Dendritic cell treated with granulocyte-macrophage colony-stimulating factor and Interleukin-4, amounts not matched to agents 40 ng/mL and 50 ng/mL, for 4 days (primary cell): ENCODE measurements at regions not wholly inside any gene's neighbourhood (a gene's known extent, or its start where the extent isn't known, plus 50 kb on each side); places are given as distances from the start of the nearest gene placed in this dataset.
"Not testable (repeated sequence)": the region's sequence is repeated elsewhere in the genome, so short reads cannot be mapped to it uniquely, and the experiment has no call there.

Experiments used
- H3K27ac Mint-ChIP-seq: one replicate; pipeline ENCODE4 v1.8.0; 2022; ENCODE audit warnings: mild to moderate bottlenecking, mixed read lengths
- H3K27me3 Mint-ChIP-seq: one replicate; pipeline ENCODE4 v1.8.0; 2022; ENCODE audit warnings: mild to moderate bottlenecking, mixed read lengths
- H3K36me3 Mint-ChIP-seq: one replicate; pipeline ENCODE4 v1.8.0; 2022; ENCODE audit warnings: low read depth, mixed read lengths
- H3K4me1 Mint-ChIP-seq: one replicate; pipeline ENCODE4 v1.8.0; 2022; ENCODE audit warnings: low read depth, mixed read lengths
- H3K4me3 Mint-ChIP-seq: one replicate; pipeline ENCODE4 v1.8.0; 2022; ENCODE audit warnings: mild to moderate bottlenecking, moderate library complexity, mixed read lengths
- H3K9me3 Mint-ChIP-seq: one replicate; pipeline ENCODE4 v1.8.0; 2022; ENCODE audit warnings: mixed read lengths
- intact Hi-C: fragments of 100-400 bp; cut with micrococcal nuclease; formaldehyde crosslinking; loops from one replicate; pipeline ENCODE4 v1.15.0; 2022

DNA sequence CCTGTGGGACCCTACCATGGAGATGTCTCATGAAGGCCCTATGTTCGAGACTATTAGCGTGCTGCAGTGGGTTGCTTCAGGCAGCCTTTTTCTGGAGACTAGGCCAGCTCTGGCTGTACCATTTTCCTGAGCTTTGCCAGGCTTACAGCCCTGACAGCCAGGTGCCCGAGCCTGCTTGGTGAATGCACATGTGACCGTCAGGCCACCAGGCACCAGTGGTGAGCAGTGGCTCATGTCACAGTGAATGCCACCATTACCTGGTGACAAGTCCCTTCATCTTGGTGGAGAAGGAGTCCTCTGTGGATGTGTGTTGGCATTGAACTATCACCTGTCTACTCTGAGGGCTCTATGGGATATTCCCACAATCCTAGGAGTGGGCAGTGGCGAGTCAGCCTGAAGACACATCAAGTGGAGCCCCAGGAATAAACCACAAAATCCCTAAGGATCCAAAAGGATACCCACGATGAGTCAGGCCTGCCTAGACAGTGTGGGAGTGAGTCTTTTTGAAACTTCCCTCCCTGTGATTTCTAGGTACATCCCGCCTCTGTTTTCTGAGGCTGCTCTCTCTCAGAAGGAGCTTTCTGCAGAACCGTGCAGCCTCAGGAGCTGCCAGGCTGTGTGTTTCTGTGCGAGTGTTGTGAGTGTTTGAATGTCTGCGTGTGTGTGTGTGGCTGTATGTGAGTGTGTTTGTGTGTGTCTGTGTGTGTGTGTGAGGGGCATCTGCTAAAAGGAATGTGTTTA is 282.0 kb upstream of the ZNF337 start:
- intact Hi-C loops, H3K27ac Mint-ChIP-seq: not testable (repeated sequence)

DNA sequence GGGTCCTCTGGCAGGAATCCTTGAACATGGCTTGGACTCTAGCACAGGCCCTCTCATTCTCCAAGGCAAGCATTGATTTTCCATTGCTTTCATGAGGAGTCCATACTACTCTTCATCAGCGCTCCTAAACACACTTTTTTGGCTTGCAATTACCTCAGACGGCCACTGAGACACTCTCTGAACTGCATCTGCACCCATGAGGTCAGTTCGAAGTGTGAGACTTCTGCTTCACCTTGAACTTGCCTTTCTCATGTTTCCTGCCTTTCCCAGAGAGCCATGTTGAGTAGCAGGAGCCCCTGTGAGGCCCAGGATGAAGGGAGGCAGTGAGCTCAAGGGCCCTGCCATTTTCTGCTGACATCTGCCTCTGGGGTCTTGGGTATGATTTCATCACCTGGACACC is 279.2 kb upstream of the ZNF337 start:
- H3K36me3 Mint-ChIP-seq, H3K27ac Mint-ChIP-seq, H3K4me3 Mint-ChIP-seq, H3K27me3 Mint-ChIP-seq, H3K9me3 Mint-ChIP-seq, H3K4me1 Mint-ChIP-seq, intact Hi-C loops: not testable (repeated sequence)

More for the DNA sequence above, 282.0 kb upstream of the ZNF337 start:
- H3K27me3 Mint-ChIP-seq, H3K4me3 Mint-ChIP-seq, H3K9me3 Mint-ChIP-seq, H3K36me3 Mint-ChIP-seq, H3K4me1 Mint-ChIP-seq: not testable (repeated sequence)

DNA sequence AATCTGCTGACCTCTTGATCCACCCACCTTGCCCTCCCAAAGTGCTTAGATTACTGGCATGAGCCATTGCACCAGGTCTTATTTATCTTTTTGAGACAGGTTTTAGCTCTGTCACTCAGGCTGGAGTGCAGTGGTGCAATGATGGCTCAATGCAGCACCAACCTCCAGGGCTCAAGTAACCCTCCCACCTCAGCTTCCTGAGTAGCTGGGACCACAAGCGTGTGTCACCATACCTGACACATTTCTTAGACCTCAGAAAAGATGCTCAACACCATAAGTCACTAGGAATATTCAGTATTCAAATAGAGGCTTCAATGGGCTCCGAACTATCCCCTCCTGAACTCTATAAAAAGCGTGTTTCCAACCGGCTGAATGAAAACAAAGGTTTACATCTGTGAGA is 268.6 kb upstream of the ZNF337 start:
- H3K4me3 Mint-ChIP-seq, H3K9me3 Mint-ChIP-seq, intact Hi-C loops, H3K4me1 Mint-ChIP-seq, H3K27me3 Mint-ChIP-seq, H3K36me3 Mint-ChIP-seq, H3K27ac Mint-ChIP-seq: not testable (repeated sequence)

DNA sequence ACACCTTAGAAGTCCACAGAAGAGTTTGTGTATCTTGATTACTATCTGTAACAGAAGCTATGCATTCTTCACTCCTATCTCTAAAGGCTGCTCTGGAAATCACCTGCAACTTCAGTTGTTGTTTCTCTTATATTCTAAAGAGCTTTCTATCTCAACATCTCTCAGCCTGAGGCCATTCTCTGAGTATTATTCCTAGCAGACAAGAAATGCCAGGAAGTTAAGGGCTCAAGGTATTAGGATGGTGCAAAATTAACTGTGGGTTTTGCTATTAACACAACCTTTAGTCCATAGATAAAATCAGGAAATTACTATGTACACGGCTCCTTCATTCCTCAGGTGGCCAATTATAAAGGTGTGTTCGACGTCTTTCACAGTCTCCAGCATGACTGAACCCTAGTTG is 257.2 kb upstream of the ZNF337 start:
- H3K4me3 Mint-ChIP-seq, H3K4me1 Mint-ChIP-seq, H3K9me3 Mint-ChIP-seq, H3K36me3 Mint-ChIP-seq, H3K27ac Mint-ChIP-seq, H3K27me3 Mint-ChIP-seq, intact Hi-C loops: not testable (repeated sequence)

DNA sequence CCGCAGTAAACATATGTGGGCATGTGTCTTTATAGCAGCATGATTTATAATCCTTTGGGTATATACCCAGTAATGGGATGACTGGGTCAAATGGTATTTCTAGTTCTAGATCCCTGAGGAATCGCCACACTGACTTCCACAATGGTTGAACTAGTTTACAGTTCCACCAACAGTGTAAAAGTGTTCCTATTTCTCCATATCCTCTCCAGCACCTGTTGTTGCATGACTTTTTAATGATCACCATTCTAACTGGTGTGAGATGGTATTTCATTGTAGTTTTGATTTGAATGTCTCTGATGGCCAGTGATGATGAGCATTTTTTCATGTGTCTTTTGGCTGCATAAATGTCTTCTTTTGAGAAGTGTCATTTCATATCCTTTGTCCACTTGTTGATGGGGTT is 238.6 kb upstream of the ZNF337 start:
- not testable (repeated sequence) for H3K9me3 Mint-ChIP-seq, H3K27ac Mint-ChIP-seq

DNA sequence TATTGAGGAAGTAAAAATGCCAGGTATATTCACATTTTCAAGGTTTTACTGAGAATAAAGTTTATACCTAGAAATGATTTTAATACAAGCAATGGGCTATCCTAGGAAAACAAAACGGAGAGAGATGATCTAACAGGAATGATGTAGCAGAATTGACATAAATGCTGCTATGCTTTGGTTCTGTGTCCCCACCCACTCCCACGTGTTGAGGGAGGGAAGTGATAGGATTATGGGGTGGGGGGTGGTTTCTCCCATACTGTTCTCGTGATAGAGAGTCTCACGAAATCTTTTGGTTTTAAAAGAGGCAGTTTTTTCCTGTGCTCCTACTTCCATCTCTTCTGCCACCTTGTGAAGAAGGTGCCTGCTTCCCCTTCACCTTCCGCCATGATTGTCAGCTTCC is 236.2 kb upstream of the ZNF337 start:
- intact Hi-C loops, H3K4me3 Mint-ChIP-seq, H3K27ac Mint-ChIP-seq, H3K9me3 Mint-ChIP-seq, H3K36me3 Mint-ChIP-seq, H3K4me1 Mint-ChIP-seq, H3K27me3 Mint-ChIP-seq: not testable (repeated sequence)

More for the DNA sequence above, 238.6 kb upstream of the ZNF337 start:
- H3K36me3 Mint-ChIP-seq, H3K27me3 Mint-ChIP-seq, H3K4me1 Mint-ChIP-seq, H3K4me3 Mint-ChIP-seq, intact Hi-C loops: not testable (repeated sequence)

DNA sequence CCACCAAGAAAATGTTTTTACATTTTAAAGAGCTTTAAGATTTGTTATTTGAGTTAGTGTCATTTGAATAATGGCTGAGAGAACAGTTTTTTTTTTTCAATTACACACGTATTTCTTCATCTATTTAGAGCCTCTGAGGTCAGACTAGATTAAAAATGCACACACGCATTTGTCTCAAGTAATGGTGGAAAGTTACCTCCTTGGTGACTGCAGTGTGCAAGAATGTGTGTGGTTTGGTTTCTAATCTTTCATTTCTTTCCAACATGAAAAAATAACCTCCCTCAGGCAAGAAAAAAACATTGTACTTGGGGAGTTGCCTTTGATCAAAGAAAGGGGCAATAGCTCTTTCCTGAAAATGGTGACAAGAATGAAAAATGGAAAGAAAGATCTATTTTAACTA is 235.5 kb upstream of the ZNF337 start:
- H3K4me1 Mint-ChIP-seq, H3K4me3 Mint-ChIP-seq, H3K36me3 Mint-ChIP-seq, H3K9me3 Mint-ChIP-seq, H3K27ac Mint-ChIP-seq, H3K27me3 Mint-ChIP-seq, intact Hi-C loops: not testable (repeated sequence)

DNA sequence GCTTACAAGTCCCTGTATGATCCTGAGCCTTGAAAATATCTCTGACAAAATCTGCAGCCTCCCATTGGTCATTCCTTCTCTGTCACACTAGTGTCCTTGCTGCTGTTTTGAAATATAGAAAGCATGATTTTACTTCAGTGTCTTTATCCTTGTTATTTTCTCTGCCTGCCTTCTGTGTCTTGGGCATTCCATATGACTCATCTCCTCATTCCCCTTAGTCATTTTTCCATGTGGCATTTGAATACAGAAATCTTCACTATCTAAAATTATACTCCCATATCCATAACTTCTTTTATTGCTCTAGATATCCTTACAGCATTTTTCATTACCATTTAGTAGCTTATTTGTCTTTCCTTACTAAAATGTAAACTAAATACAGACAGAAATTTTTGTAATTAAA is 205.7 kb upstream of the ZNF337 start:
- H3K4me1 Mint-ChIP-seq, H3K9me3 Mint-ChIP-seq, H3K36me3 Mint-ChIP-seq, H3K27me3 Mint-ChIP-seq, H3K27ac Mint-ChIP-seq, intact Hi-C loops, H3K4me3 Mint-ChIP-seq: not testable (repeated sequence)

DNA sequence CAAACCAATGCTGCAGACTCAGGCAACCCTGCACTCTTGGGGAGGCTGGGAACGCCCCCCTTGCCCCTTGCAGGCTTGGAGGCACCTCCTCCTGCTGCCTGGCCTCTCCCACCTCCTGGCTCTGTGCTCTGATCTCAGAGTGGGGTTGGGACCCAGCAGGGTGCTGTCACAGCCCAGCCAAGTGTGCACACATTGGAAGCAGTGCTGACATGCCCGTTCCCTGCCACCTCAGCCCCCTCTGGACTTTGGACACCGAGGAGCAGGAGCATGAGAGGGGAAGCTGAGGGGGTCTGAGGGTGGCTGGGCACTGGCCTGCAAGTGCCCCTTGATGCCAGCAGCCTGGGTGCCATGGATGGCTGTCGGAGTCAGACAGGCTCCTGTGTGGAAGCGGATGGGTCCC is 202.0 kb upstream of the ZNF337 start:
- intact Hi-C loops, H3K4me1 Mint-ChIP-seq, H3K36me3 Mint-ChIP-seq, H3K9me3 Mint-ChIP-seq, H3K27me3 Mint-ChIP-seq, H3K4me3 Mint-ChIP-seq, H3K27ac Mint-ChIP-seq: not testable (repeated sequence)

DNA sequence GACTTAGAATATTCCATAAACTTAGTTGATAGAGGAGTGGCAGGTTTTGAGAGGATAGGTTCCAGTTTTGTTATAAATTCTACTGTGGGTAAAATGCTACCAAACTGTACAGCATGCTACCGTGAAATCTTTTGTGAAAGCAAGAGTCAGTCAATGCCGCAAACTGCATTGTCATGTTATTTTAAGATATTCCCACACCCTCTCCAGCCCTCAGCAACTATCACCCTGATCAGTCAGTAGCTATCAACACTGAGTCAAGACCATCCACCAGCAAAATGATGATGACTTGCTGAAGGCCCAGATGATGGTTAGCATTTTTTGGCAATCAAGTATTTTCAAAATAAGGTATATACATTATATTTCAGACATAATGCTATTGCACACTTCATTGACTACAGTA is 182.4 kb upstream of the ZNF337 start:
- H3K27ac Mint-ChIP-seq, H3K9me3 Mint-ChIP-seq, H3K36me3 Mint-ChIP-seq, H3K4me3 Mint-ChIP-seq, H3K27me3 Mint-ChIP-seq, intact Hi-C loops, H3K4me1 Mint-ChIP-seq: not testable (repeated sequence)

DNA sequence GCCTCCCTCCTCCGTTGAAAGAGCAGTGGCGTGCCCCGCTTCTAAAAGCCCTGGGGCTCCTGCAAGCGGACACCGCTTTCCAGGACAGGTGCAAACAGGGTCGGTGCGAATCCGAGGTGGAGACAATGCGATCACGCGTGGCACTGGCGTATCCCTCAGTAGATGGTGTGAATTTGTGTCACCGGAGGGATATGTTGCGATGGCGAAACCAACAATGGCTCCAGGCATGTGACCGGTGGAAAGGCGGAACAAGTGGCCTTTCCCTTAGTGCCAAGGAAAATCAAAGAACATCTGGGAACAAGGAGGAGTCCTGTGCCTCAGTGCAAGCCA is 172.0 kb upstream of the ZNF337 start:
- H3K9me3 Mint-ChIP-seq, H3K4me3 Mint-ChIP-seq, H3K4me1 Mint-ChIP-seq, H3K36me3 Mint-ChIP-seq, H3K27ac Mint-ChIP-seq: not testable (repeated sequence)
- intact Hi-C loops: loop anchor here (5.0 kb wide), 1 partner anchor 171 kb away; the partner anchor contains the start of gene ZNF337
- peaks cover 62% of the 10 kb centered on the region for H3K27me3 Mint-ChIP-seq

DNA sequence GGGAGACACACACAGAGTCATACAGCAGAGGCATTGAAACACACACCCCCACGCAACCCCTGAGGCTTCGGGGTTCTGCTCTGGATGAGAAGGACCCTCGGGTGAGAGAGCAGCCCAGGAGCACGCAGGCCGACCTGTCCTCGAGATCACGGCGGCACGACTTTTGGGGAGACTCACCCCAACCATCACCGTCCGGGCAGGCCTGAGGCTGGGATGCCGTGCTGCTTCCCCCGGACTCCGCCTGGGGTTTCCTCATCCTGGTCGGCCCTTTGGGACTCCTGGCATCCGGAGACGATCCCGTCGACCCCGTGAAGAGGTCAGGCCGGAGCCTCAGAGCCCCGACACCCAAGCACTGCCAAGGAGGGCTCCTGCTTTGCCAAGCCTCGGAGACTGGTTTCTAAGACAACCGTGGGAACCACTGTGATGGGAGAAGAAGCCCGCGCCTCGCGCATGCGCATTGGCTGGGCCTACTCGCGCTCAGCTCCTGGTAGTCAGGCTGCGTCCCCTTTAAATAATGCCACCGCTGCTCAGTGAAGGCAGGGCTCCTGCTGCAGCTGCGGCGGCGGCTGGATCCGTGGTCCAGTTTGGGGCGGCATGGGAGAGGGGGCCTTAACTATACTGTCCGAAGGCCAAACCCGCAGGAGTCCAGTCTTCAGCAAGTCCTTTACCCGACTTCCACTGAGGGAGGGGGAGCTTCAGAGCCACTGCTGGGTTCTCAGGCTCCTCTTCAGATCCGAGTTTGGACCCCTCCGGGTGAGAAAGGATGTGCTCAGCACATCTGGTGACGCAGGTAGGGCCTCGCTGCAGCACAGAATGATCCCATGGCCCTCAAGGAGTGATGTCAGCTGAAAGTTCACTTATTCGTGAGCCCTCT is 171.4 kb upstream of the ZNF337 start:
- H3K4me1 Mint-ChIP-seq: peaks cover 8% of the 10 kb centered on the region

DNA sequence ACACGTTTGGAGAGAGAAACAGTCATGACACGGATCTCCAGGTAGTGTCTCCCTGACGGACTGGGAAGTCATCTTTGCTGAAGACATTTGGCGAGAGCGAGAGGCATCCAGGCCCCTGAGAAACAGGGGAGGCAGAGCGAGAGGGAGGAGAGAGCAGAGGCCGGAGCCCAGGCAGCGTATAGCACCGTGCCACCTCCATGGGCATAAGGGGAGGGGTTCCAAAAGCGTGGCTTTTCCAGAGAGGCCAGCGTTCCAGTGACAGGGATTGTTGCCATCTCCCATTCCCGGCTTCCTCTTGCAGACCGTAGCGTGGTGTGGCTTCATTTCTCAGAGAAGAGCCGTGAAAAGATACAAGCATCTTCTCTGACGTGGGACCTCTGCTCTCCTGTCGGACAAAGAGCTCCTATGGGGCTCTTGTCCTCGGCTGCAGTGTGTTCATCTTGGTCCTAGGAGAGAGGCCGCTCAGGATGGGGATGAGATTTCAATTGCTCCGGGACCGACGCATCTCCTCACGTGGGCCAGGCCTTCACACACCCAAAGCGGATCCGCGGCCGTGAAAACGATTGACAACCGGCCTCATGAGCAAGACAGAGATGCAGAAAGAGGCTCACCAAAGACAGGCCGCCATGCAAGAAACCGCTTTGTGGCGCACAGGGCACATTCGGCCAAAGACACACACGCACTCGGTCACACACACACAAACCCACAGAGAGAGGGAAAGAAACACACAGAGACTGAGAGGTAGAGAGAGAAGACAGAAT is 170.5 kb upstream of the ZNF337 start:
- Mint-ChIP-seq H3K27me3 (peaks cover 76% of the 10 kb centered on the region), H3K4me1 (peaks cover 15% of the 10 kb centered on the region)
- H3K4me3 Mint-ChIP-seq, H3K36me3 Mint-ChIP-seq, H3K9me3 Mint-ChIP-seq, H3K27ac Mint-ChIP-seq: not testable (repeated sequence)
- intact Hi-C loops: loop anchor here (5.0 kb wide), 1 partner anchor 170 kb away; the partner anchor contains the start of gene ZNF337

More for the DNA sequence above, 171.4 kb upstream of the ZNF337 start:
- Mint-ChIP-seq H3K27ac (no peak overlapping the region), H3K36me3 (no peaks in the 10 kb centered on the region), H3K4me3 (no peak overlapping the region), H3K9me3 (no peaks in the 10 kb centered on the region), H3K27me3 (peaks cover 68% of the 10 kb centered on the region)
- intact Hi-C loops: loop anchor here (5.0 kb wide), 1 partner anchor 171 kb away; the partner anchor contains the start of gene ZNF337
